GM18907 (cell line): ENCODE measurements at regions not wholly inside any gene's neighbourhood (a gene's known extent, or its start where the extent isn't known, plus 50 kb on each side); places are given as distances from the start of the nearest gene placed in this dataset.

Source experiments
- ATAC-seq: cut with Tn5 transposase; IDR thresholded peaks from one replicate; pipeline ENCODE4 v1.9.1; 2021; ENCODE audit warnings: mild to moderate bottlenecking, moderate library complexity; ENCODE audit not compliant: unreplicated experiment

GRCh38 chr5:5658226-5658625 lies 235.7 kb downstream of the ICE1 start:
- no peak for ATAC-seq

DNA sequence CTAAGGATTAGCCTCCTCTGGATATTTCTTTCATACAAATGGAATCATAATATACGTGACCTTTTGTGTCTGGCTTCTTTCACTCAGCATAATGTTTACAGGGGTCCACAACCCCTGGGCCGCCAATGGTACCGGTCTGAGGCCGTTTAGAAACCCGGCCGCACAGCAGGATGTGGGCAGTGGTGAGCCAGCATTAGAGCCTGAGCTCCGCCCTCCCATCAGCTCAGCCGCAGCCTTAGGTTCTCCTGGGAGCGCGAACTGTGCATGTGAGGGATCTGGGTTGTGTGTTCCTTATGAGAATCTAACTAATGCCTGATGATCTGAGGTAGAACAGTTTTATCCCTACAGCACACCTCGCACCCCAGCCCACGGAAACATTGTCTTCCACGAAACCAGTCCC lies 229.7 kb downstream of the ICE1 start:
- no peak for ATAC-seq

DNA sequence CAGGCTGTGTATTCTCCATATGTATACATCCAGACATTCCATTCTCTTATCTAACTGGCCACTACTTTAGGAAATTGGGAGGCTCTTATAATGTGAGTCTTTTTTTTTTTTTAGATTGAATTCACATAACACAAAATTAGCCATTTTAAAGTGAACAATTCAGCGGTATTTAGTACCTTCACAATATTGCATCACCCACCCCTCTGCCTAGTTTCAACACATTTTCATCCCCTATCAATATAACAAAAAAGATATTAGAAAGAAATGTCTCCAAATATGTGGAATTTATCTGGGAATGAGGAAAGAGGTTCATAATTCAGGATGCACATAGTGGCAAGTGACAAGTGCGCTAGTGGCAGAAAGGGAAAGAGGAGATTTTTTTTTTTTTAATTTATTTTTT lies 228.5 kb downstream of the ICE1 start:
- ATAC-seq, result no peak

DNA sequence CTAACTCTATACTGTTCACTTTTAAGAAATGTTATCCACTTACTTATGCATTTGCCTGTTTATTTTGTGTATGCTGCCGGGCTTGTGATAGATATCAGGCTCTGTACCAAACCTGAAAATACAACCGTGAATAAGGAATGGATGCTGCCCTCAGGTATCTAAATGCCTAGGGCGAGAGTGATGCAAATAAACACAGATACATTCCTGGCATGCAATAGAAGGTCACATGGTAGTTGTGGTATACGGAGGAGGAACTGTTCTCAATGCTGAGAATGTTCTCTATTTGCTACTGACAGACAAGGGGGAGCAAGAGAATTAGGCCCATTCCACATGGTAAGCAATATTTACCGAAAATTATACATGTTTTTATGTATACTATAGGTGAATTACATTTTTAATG lies 227.8 kb downstream of the ICE1 start:
- ATAC-seq, result no peak

DNA sequence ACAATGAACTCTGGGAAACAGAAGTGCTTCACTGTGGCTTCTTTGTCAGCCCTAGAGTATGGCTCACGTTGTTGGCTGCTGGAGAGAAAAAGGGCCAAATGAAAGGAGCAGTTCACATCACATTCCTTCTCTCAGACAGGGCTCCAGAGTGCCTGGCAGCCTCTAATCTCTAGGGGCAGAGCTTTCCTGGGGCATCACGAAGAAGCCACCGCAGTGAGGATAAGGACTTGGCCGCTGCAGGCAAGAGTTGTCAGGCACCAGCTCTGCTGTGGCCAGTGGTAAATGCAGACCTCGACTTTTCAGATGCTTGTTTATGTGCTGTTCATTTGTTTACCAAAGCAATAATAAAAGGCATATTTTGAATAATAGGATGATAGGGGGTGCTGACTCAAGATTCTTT lies 227.2 kb downstream of the ICE1 start:
- no peak for ATAC-seq

DNA sequence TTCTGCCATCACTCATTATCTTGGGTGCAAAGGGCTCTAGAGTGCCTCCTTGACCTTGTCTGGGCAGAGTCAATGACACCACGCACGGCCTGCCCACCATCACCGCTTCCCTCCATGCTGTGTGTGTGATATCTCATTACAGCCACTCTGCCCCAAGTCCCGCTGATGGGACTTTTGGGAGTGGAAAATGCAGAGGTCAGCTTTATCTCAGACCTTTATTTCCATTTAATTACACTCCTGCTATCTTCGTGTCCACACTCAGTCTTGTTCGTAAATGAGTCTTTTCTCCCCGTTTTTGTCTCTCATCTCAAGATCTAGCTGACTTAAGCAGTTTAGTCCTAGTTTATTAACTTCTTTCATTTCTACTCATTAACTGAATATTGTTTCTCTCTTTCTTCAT lies 226.2 kb downstream of the ICE1 start:
- no peak for ATAC-seq

DNA sequence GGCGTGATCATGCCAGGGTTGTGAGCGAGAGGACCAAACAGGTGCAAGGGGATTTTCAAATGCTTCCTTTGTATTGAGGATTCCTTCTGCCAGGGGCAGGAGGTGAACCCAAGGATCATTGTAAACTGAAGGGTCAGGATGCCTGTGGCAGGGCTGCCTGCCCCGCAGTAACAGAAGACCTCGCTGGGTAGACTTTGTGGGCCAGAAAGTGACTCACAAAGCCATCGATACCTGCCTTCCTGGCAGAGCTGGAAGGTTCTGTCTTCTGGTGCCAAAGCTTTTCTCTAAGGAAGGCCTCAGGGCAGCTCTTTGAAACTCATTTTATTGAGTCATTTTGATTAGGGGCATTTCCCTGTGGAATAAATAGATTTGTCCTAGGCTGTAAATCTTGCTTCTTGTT lies 223.4 kb downstream of the ICE1 start:
- ATAC-seq, result no peak

DNA sequence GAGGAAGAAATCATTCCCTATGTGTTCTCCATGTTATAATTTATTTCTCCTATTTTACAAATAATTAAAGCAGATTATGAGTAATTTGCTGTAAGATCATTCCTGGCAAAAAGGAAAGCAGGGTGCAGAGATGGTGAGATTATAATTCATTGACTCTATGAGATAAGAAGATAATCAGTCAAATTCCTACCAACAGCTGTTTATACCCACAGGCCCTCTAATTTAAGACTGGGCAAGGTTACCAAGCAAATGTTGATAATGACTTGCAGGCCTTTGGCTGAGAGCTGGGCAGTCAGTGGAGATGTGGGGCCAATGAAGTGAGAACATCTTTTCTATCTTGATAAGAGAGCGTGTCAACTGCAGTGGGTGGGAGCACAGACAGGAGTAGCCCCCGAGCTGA lies 222.7 kb downstream of the ICE1 start:
- no peak for ATAC-seq

- ATAC-seq, result no peak
These were observed 221.8 kb downstream of the ICE1 start for GRCh38 chr5:5644249-5644648.

DNA sequence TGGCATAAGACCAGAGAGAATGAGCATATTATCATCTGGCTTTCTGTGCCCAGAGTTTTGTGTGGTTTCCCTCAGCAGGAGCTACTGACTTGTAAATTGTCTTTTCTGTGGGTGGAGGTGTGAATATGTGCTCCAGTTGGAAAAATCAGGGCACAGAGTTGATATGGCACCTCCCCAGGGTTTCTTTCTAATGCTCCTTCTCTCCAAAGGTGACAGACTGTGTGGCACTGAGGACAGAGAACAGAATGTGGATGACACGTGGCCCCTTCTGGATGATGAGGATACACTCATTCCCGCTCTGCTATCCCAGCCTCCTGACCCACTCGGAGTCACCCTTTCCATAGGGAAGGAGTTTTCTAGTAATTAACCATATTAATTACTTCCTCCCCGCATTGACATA lies 221.0 kb downstream of the ICE1 start:
- ATAC-seq, result no peak

GRCh38 chr5:5638211-5638610 lies 215.7 kb downstream of the ICE1 start:
- no peak for ATAC-seq

- ATAC-seq, result no peak
These were observed 214.7 kb downstream of the ICE1 start for GRCh38 chr5:5637173-5637572.

DNA sequence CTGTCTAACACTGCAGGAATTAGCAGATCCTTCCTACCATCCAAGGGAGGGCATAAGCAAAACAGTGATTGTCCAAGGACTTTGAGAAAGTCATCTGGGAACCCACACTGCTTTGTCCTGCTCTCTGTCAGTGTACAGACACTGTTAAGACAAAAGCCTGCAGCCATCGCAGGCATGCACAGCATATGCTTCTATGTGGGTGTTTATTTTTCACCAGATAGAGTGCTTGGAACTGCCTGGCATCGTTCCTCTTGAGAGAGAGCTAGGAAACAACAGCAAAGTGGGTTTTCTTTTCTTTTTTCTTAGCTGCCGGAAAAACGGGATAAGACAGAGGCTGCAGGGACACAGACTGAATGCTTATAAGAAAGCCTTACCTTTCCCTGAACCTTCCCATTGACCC lies 212.3 kb downstream of the ICE1 start:
- ATAC-seq, result no peak

GRCh38 chr5:5633579-5633978 lies 211.1 kb downstream of the ICE1 start:
- ATAC-seq, result no peak

DNA sequence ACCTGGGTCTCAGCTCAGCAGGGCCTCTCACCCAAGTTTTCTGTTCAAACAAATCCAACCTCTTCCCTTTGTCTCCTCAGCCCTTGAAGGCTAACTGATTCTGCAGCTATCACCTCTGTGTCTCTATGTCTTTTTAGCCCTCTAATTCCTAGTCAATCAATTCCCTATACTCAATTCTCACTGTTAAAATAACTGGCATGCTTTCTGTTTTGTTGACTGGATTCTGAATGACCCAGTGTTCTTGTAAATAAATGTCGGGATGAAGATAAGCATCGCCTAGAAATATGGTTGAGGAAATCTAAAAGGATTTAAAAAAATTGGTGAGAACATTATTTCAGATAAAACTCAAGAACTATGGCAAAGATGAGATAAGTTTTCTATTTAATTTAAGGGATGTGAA lies 210.2 kb downstream of the ICE1 start:
- no peak for ATAC-seq

GRCh38 chr5:5629607-5629978 lies 207.1 kb downstream of the ICE1 start:
- no peak for ATAC-seq

- no peak for ATAC-seq
These were observed 206.6 kb downstream of the ICE1 start for GRCh38 chr5:5628866-5629606.

GRCh38 chr5:5626412-5626811 lies 203.9 kb downstream of the ICE1 start:
- no peak for ATAC-seq

- no peak for ATAC-seq
These were observed 203.0 kb downstream of the ICE1 start for GRCh38 chr5:5625491-5625890.

DNA sequence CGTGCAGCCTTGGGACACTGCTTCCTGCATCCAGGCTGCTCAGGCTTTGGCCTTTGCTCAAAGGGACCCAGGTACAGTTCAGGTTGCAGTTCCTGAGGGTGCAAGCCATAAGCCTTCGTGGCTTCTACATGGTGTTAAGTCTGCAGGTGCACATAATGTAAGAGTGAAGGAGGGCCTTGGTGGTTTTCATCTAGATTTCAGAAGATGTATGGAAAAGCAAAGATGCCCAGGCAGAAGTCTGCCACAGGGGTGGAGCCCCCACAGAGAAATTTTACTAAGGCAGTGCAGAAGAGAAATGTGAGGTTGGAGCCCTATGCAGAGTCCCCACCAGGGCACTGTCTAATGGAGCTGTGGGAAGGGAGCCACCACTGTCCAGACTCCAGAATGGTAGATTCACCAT lies 200.9 kb downstream of the ICE1 start:
- ATAC-seq, result no peak

GRCh38 chr5:5622806-5623205 lies 200.3 kb downstream of the ICE1 start:
- no peak for ATAC-seq

DNA sequence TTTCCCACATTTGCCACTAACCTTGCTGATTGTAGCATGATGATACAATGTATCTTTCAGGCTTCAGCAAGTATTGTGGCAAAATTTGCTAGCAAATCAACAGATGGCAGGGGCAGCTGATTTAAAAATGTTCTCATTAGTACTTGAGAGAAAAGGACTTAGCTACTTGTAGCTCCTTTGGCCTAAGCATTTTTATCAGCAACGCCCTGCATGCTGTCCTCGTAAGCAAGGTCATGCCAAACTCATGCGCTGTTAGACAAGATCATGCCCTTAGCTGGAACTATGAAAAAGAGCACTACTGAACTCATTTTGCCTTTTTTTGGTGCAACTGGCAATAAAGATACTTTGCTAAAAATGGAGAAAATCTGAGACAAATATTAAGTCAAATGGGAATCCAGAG lies 197.1 kb downstream of the ICE1 start:
- ATAC-seq, result no peak

- ATAC-seq, result no peak
These were observed 194.5 kb downstream of the ICE1 start for GRCh38 chr5:5617024-5617423.
